HG03135 (cell line): ENCODE measurements at regions not wholly inside any gene's neighbourhood (a gene's known extent, or its start where the extent isn't known, plus 50 kb on each side); places are given as distances from the start of the nearest gene placed in this dataset.

ENCODE experiments used
- ATAC-seq: cut with Tn5 transposase; IDR thresholded peaks from one replicate; pipeline ENCODE4 v1.9.1; 2021; ENCODE audit warnings: mild to moderate bottlenecking, moderate library complexity; ENCODE audit not compliant: unreplicated experiment

- no peak for ATAC-seq
Observed at GRCh38 chr2:217219164-217219520, 359.3 kb upstream of the TNP1 start.

- peak; percentile 63 for ATAC-seq
Observed at GRCh38 chr2:217218269-217219163, 358.7 kb upstream of the TNP1 start.

- ATAC-seq: no peak
Observed at GRCh38 chr2:217216982-217217381, 357.1 kb upstream of the TNP1 start.

GRCh38 chr2:217216316-217216715 is 356.5 kb upstream of the TNP1 start:
- no peak for ATAC-seq

- ATAC-seq: no peak
Observed at GRCh38 chr2:217215877-217216276, 356.0 kb upstream of the TNP1 start.

GRCh38 chr2:217208867-217209266 is 349.0 kb upstream of the TNP1 start:
- no peak for ATAC-seq

GRCh38 chr2:217207699-217208010 is 347.8 kb upstream of the TNP1 start:
- no peak for ATAC-seq

- ATAC-seq: no peak
Observed at GRCh38 chr2:217206907-217207698, 347.2 kb upstream of the TNP1 start.

GRCh38 chr2:217206016-217206725 is 346.3 kb upstream of the TNP1 start:
- no peak for ATAC-seq

- no peak for ATAC-seq
Observed at GRCh38 chr2:217204358-217204757, 344.5 kb upstream of the TNP1 start.

GRCh38 chr2:217203086-217203485 is 343.2 kb upstream of the TNP1 start:
- ATAC-seq: no peak

GRCh38 chr2:217199255-217199630 is 339.4 kb upstream of the TNP1 start:
- ATAC-seq: no peak

- no peak for ATAC-seq
Observed at GRCh38 chr2:217195658-217196446, 336.0 kb upstream of the TNP1 start.

- no peak for ATAC-seq
Observed at GRCh38 chr2:217195016-217195415, 335.2 kb upstream of the TNP1 start.

- no peak for ATAC-seq
Observed at GRCh38 chr2:217193431-217194340, 333.8 kb upstream of the TNP1 start.

GRCh38 chr2:217192366-217192765 is 332.5 kb upstream of the TNP1 start:
- ATAC-seq: no peak

- no peak for ATAC-seq
Observed at GRCh38 chr2:217189747-217190146, 329.9 kb upstream of the TNP1 start.

- no peak for ATAC-seq
Observed at GRCh38 chr2:217189131-217189530, 329.3 kb upstream of the TNP1 start.

- ATAC-seq: no peak
Observed at GRCh38 chr2:217186668-217187159, 326.9 kb upstream of the TNP1 start.

GRCh38 chr2:217186152-217186551 is 326.3 kb upstream of the TNP1 start:
- ATAC-seq: no peak
